ENCODE measurements at regions not wholly inside any gene's neighbourhood (a gene's known extent, or its start where the extent isn't known, plus 50 kb on each side); places are given as distances from the start of the nearest gene placed in this dataset.

GRCh38 chr10:106280896-106281460 lies 883.5 kb downstream of the SORCS1 start:
- Histone ChIP-seq H3K4me2 (ENCODE audit: insufficient read depth, low read length) (no peak overlapping the region), H3K9me3 (ENCODE audit: low read depth, low read length) (no peaks in the 10 kb centered on the region), H3K4me1 (ENCODE audit: insufficient read depth, low read length) (no peaks in the 10 kb centered on the region), H3K36me3 (ENCODE audit: insufficient read depth, low read length) (no peaks in the 10 kb centered on the region), H3K79me2 (ENCODE audit: insufficient read depth, low read length) (no peaks in the 10 kb centered on the region), H4K20me1 (ENCODE audit: insufficient read depth, low read length) (no peaks in the 10 kb centered on the region), H3K27me3 (ENCODE audit: insufficient read depth, low read length) (no peaks in the 10 kb centered on the region), H3K4me3 (ENCODE audit: insufficient read depth, low read length) (no peak overlapping the region), H2AFZ (ENCODE audit: low read length) (no peak overlapping the region), H3K27ac (ENCODE audit: low read depth, low read length) (no peak overlapping the region)
- no peak for DNase-seq (ENCODE audit: insufficient read length, low spot score, missing footprints)
- TF ChIP-seq CTCF (IDR thresholded peaks at IDR 0.05; ENCODE audit: extremely low read depth, low read depth, low read length): no peak

GRCh38 chr10:106278383-106278782 lies 886.1 kb downstream of the SORCS1 start:
- H3K27ac ChIP-seq (ENCODE audit: low read depth, low read length): no peak overlapping the region
- H4K20me1 ChIP-seq (ENCODE audit: insufficient read depth, low read length): no peaks in the 10 kb centered on the region
- H3K79me2 ChIP-seq (ENCODE audit: insufficient read depth, low read length): no peaks in the 10 kb centered on the region
- H3K27me3 ChIP-seq (ENCODE audit: insufficient read depth, low read length): no peaks in the 10 kb centered on the region
- no peak overlapping the region for H3K4me2 ChIP-seq (ENCODE audit: insufficient read depth, low read length)
- H3K9me3 ChIP-seq (ENCODE audit: low read depth, low read length): no peaks in the 10 kb centered on the region
- no peaks in the 10 kb centered on the region for H3K4me1 ChIP-seq (ENCODE audit: insufficient read depth, low read length)
- no peak for TF ChIP-seq CTCF (IDR thresholded peaks at IDR 0.05; ENCODE audit: extremely low read depth, low read depth, low read length)
- H2AFZ ChIP-seq (ENCODE audit: low read length): no peak overlapping the region
- no peak for DNase-seq (ENCODE audit: insufficient read length, low spot score, missing footprints)
- H3K4me3 ChIP-seq (ENCODE audit: insufficient read depth, low read length): no peak overlapping the region
- no peaks in the 10 kb centered on the region for H3K36me3 ChIP-seq (ENCODE audit: insufficient read depth, low read length)

- Histone ChIP-seq H3K4me1 (ENCODE audit: insufficient read depth, low read length) (no peaks in the 10 kb centered on the region), H3K9me3 (ENCODE audit: low read depth, low read length) (no peaks in the 10 kb centered on the region), H3K79me2 (ENCODE audit: insufficient read depth, low read length) (no peaks in the 10 kb centered on the region), H3K4me3 (ENCODE audit: insufficient read depth, low read length) (no peak overlapping the region), H3K36me3 (ENCODE audit: insufficient read depth, low read length) (no peaks in the 10 kb centered on the region), H3K27me3 (ENCODE audit: insufficient read depth, low read length) (no peaks in the 10 kb centered on the region), H2AFZ (ENCODE audit: low read length) (no peak overlapping the region), H3K4me2 (ENCODE audit: insufficient read depth, low read length) (no peak overlapping the region), H4K20me1 (ENCODE audit: insufficient read depth, low read length) (no peaks in the 10 kb centered on the region), H3K27ac (ENCODE audit: low read depth, low read length) (no peak overlapping the region)
- TF ChIP-seq CTCF (IDR thresholded peaks at IDR 0.05; ENCODE audit: extremely low read depth, low read depth, low read length): no peak
- no peak for DNase-seq (ENCODE audit: insufficient read length, low spot score, missing footprints)
These were observed 893.3 kb downstream of the SORCS1 start for GRCh38 chr10:106271237-106271636.

- no peak overlapping the region for H2AFZ ChIP-seq (ENCODE audit: low read length)
- no peaks in the 10 kb centered on the region for H3K36me3 ChIP-seq (ENCODE audit: insufficient read depth, low read length)
- no peaks in the 10 kb centered on the region for H3K79me2 ChIP-seq (ENCODE audit: insufficient read depth, low read length)
- no peaks in the 10 kb centered on the region for H4K20me1 ChIP-seq (ENCODE audit: insufficient read depth, low read length)
- H3K27ac ChIP-seq (ENCODE audit: low read depth, low read length): no peak overlapping the region
- TF ChIP-seq CTCF (IDR thresholded peaks at IDR 0.05; ENCODE audit: extremely low read depth, low read depth, low read length): no peak
- H3K27me3 ChIP-seq (ENCODE audit: insufficient read depth, low read length): no peaks in the 10 kb centered on the region
- DNase-seq (ENCODE audit: insufficient read length, low spot score, missing footprints): no peak
- no peaks in the 10 kb centered on the region for H3K4me1 ChIP-seq (ENCODE audit: insufficient read depth, low read length)
- no peak overlapping the region for H3K4me2 ChIP-seq (ENCODE audit: insufficient read depth, low read length)
- no peak overlapping the region for H3K4me3 ChIP-seq (ENCODE audit: insufficient read depth, low read length)
- peaks cover 4% of the 10 kb centered on the region for H3K9me3 ChIP-seq (ENCODE audit: low read depth, low read length)
These were observed 896.5 kb downstream of the SORCS1 start for GRCh38 chr10:106268000-106268399.
